CD4-positive, alpha-beta T cell treated with Interleukin-6 at 100 ng/mL for 8 hours (primary cell): ENCODE measurements at regions not wholly inside any gene's neighbourhood (a gene's known extent, or its start where the extent isn't known, plus 50 kb on each side); places are given as distances from the start of the nearest gene placed in this dataset.
A peak's percentile ranks its signal among the peaks of the same experiment; 100 is the strongest.
"Not testable (repeated sequence)": the region's sequence is repeated elsewhere in the genome, so short reads cannot be mapped to it uniquely, and the experiment has no call there.

Experiments used
- DNase-seq: peaks from one replicate; pipeline ENCODE4 v3.0.0-alpha.2; 2020; ENCODE audit warnings: mixed read lengths, low spot score

DNA sequence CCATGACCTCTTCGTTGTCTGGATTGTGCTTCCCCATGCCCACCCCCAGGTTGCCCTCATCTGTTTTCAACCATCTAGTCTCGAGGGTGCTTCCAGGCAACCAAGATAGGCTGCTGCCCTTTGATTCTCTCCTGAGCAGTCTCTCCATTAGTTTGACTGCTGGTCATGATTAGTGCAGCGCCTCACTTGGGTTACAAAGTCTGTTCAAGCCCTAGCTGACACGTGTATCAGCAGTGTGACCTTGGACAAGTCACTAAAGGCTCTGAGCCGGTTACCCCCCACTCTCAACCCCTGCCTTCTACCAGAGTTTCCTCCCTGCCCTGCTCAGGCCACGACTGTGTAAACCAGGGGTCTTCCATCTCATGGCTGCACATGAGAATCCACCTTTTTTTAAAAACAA, 185.3 kb upstream of the PWP1 start:
- DNase-seq: no peak

DNA sequence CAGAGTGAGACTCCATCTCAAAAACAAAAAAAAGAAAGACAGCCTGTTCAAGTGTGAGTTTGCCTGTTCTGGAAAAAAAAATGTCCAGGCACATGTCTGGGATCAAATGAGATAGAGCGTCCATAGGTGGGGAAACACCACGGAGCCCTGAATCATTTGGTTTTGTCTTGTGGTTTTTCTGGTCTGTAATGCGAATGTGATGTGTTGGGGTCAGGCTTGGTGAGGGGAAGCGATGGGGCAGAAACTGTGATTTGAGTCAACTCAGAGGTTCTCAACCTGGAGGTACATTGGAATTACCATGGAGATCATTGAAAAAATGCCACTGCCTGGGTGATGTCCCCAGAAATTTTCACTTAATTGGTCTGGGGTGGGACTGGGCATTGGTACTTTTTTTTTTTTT, 183.9 kb upstream of the PWP1 start:
- DNase-seq: no peak

DNA sequence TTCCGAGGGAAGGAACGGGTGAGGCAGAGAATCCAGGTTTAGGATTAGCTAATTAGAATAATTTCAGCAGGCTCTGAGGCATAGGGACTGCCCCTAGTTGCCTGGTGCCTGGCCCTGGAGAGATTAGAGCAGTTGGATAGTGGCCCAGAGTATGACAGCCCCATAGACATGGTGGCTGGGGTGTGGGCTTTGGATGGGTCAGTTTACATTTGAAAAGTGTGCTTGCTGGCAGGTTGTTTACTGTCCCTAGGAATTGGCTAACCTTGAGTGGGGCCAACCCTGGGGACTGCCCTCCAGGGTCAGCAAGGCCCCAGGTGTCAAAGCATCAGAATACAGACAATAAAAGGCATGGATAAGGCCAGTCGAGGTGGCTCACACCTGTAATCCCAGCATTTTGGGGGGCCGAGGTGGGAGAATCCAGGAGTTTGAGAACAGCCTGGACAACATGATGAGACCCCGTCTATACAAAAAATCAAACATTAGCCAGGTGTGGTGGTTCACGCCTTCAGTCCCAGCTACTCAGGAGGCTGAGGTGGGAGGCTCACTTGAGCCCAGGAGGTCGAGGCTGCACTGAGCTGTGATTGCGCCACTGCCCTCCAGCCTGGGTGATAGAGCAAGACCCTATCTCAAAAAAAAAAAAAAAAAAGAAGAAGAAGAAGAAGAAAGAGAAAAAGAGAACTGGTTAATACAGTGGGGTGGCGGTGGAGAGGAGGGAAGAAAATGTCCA, 182.3 kb upstream of the PWP1 start:
- no peak for DNase-seq

DNA sequence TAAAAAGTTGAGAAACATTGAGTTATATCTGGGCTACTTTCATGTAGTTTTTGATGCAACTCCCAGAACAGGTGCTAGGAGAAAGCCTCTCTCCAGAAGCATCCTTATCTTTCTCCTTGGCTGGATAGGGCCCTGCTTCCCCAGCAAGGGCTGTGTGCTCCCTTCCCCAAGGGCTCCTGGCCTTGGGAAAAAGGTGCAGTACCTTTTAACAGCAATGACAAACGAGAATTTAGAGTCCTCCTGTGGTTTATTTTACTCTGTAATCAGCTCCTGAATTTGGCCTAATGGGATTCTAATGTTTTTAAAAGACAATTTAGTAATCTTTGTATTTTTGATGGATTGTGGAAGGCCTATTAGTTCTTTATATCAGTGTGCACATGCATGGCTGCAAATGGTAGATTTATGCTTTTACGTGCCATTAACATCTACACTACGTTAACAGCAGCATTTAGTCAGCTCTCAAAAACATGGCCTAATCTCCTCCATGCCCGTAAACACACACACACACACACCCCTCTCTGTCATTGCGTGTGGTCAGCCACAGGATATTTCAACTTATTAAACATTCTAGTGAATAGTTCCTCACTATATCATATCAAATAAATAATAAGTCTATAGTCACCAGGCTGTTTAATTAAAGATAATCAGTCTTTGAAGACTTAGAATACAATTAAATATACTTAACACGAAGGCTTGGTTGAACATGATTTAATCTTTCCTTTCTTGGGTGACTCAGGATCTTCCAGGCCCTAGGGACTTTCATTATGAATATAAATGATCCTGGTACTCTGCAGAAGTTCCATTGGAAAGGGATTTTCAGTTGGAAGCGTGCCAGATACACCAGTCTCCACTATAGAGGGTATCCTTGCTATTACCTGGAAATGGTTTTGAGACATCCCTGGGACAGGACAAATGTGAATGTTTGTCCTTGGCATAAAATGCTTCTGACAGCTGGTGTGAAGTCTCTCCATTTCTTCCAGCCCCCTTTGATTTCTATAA, 181.4 kb upstream of the PWP1 start:
- no peak for DNase-seq

DNA sequence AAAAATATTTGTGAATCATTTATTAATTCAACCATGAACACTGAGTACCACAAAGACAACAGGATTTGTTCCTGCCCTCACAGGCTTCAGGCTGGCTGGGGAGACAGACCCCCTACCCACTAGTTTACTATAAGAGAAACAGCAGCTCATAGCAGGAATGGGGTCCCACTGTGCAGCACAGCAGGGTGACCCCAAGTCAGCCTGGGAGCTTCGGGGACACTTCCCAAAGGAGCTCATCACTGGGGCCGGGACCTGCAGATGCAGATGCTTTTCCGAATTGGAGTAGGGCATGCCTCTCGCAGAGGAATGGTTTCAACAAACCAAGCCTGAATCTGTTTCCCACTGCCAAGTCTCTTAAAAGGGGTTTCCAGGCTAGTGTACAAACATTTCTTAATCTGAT, 176.2 kb upstream of the PWP1 start:
- DNase-seq: no peak

DNA sequence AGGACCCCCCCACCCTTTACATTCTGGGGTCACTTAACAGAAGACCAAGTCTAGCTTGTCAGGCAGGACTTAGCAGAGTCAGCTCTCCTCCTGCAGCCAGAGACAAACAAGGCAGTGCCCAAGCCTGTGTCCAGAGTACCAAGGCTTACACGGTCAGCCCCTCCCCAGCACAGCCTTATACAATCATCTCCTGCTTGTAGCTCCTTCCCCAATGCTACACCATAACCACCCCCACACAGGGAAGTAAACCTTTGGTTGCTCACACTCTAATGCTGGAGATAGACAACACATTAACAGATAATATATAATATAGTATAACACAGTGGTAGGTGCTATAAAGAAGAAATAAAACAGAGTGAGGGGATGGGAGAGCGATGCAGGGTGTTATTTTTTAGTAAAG, 175.4 kb upstream of the PWP1 start:
- no peak for DNase-seq

DNA sequence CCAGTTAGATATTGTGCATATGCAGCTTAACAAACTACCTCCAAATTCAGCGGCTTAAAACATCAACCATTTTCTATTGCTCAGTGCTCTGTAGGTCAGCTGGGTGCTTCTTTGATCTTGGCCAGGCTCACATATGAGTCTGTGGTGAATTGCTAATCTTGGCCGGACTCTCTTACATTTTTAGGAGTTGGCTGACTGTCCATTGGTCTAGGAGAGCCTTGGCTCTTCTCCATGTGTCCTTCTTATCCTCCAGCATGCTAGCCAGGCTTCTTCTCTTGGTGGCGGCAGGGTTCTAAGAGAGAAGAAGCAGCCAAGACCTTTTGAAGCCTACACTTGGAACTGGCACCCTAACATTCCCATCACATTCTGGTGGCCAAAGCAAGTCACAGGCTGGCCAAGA, 174.3 kb upstream of the PWP1 start:
- no peak for DNase-seq

DNA sequence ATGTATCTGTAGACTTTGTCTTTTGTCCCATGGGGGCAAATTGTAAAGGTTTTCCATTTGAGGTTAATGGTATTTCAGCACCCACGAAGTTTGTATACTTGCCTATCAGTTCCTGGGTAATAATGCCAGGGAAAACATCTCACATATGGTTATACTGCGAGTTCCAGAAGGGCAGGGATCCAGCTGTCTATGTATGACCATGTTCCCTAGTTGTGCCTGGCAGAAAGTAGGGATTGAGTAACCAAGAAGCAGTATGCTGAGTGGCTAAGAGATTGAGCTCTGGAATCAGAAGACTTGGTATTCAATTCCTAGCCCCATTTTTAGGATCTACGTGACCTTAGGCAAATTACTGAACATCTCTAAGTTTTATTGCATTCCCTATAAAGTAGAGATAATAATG, 173.2 kb upstream of the PWP1 start:
- no peak for DNase-seq

DNA sequence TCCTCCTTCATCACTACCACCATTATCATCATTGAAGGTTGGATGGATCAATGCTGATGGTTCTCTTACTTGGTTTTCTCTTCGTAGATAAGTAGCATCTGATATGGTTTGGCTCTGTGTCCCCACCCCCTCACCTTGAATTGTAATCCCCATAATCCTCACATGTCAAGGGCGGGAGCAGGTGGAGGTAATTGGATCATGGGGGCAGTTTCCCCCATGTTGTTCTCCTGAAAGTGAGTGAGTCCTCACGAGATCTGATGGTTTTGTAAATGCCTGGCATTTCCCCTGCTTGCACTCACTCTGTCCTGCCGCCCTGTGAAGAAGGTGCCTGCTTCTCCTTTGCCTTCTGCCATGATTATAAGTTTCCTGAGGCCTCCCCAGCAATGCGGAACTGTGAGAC, 172.4 kb upstream of the PWP1 start:
- no peak for DNase-seq

DNA sequence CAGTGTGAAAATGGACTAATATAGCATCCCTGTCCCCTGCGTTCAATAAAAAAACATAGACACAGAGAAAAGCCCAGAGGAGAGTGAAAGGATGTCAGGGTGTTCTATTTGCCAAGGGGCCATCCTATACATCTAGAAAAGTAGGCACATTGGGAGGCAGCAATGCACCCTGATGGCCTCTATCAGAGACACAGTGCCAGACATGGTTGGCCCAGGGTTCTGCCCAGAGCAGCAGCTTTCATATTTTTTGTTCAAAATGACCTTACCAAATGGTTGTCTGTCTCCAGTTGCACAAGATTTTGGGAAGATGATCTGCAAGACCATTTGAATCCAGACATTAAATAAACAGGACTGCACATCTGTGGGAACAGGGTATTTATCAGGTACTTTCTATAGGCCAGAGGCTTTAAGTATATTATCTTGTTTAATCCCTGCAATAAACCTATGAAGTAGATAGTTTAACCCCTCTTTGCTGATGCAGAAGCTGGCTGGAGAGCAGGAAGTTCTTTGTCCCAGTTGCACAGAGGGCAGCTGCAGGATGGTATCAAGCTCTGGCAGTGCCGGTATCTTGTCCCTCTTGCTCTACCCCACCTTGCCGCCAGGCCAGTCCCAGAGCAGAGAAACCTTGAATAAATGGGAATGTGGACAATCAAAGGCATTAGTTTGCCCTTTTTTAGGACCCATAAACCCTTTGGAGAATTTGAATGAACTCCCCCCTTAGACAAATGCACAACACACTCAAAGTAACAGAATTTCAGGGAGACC, 171.8 kb upstream of the PWP1 start:
- DNase-seq: no peak

DNA sequence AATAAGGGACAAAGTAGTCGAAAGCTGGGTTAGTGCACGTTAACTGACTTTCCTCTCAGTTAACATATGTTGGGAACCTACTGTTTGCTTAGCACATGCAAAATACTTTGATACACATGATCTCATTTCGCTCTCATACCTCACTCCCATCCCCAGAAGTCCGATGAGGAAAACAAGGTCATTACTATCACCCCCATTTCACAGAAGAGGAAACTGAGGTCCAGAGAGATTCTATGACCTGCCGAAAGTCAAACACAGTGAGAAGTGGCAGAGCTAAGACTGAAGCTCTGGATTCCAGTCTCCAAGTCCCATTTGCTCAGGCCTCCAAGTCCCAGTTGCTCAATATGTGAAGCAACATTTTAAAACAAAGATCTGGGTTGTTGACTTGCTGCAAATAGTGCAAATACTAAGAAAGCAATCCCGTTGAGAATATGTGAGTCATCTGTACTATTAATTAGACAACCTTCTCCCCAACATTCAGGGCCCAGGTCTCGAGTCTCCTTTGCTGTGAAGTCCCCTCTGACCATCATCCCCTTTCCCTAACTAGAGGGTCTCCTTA, 170.6 kb upstream of the PWP1 start:
- no peak for DNase-seq

DNA sequence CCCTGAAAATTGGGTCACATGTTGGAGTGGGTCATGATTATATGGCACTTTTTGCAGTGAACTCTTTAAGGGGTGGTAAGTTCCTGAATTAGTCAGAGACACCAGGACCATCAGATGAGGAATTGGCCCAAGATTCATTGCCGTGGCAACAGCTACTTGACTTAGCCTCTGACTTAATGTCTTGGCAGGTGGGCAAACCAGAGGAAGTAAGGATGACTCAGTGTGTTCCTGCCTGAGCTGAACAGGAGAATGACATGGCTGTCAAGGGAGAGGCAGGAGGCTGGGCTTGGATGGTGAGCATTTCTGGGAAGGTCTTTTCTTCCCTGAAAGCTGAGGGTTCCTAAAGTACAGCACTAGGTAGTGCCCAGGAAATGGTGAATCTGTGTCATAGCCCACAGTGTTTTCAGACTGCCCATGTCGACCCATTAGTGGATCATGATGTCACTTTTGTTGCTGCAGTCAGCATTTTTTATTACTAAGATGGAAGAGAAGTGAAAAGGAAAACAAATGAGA, 170.1 kb upstream of the PWP1 start:
- peak; percentile 11 for DNase-seq

DNA sequence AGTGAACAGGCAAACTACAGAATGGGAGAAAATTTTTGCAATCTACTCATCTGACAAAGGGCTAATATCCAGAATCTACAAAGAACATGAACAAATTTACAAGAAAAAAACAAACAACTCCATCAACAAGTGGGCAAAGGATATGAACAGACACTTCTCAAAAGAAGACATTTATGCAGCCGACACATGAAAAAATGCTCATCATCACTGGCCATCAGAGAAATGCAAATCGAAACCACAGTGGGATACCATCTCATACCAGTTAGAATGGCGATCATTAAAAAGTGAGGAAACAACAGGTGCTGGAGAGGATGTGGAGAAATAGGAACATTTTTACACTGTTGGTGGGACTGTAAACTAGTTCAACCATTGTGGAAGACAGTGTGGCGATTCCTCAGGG, 167.8 kb upstream of the PWP1 start:
- DNase-seq: not testable (repeated sequence)

DNA sequence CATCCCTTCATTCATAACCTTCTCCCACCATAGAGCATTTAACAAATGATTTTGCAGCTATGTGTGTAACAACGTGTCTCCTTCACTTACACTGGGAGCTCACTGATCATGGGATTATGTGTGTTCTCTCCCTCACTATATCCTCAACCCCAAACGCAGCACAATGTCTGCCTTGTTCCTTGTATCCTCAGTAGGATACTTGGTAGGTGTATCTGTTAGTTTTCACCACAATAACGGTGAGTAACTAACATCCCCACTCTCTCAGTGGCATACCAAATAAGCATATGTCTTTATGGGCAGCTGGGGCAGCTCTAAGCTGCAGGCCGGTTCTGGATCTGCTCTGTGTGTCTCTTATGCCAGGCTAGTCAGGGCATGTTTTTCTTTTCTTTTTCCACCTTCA, 166.7 kb upstream of the PWP1 start:
- no peak for DNase-seq

DNA sequence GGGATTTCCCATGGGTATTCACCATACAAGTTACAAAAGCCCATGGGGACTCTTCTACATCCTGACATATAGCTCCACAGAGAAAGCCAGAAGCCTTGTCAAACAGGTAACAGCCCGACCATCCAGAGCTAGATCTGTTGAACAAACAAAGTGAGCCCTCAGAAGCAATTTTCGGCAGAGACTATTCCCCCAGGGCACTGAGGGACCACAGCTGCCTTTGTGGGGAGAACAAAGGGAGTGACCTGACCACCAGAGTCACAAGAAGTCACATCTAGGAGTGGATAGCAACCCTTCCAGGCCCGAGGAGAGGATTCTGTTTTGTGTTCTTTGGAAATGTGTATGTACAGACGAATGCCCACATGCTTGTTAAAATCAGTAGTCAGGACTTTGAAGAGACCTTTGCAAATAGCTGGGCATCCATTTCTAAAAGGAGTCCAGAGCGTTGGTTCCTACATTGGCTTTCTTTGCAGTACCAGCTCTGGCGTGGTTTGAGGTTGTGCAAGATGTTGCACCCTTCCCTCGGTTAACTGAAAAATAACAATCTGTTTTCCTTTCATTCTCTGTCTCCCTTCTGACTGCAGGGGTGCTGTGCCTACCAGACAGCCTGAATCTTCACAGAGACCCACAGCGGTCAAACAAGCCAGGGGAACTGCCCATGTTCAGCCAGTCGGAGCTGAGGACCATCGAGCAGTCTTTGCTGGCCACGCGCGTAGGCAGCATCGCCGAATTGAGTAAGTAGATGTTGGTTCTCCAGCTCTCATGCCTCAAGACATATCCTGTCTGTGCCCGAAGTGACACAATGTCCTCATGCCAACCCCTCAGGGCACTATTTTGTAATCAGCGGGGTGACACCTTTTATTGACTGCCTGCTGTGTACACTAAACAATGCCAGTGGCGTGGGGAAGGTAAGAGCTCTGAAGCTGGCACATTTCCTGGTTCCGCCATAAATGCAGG, 165.4 kb upstream of the PWP1 start:
- DNase-seq: no peak

DNA sequence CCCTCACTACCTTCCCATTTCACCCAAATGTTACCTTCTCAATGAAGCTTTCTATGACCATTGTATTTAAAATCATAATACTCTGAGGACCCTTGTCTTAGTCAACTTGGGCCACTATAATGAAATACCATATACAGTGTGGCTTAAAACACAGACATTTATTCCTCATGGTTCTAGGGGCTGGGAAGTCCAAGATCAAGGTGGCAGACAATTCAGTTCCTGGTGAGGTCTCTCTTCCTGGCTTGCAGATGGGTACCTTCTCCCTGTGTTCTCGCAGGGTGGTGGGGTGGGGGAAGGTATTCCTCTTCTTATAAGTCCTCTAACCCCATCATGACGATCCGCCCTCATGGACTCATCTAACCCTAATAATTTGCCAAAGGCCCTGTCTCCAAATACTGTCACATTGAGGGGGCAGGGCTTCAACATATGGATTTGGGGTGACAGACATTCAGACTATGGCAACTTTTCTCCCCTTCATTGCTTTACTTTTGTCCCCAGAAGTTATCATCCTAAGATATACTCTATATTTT, 163.7 kb upstream of the PWP1 start:
- no peak for DNase-seq

DNA sequence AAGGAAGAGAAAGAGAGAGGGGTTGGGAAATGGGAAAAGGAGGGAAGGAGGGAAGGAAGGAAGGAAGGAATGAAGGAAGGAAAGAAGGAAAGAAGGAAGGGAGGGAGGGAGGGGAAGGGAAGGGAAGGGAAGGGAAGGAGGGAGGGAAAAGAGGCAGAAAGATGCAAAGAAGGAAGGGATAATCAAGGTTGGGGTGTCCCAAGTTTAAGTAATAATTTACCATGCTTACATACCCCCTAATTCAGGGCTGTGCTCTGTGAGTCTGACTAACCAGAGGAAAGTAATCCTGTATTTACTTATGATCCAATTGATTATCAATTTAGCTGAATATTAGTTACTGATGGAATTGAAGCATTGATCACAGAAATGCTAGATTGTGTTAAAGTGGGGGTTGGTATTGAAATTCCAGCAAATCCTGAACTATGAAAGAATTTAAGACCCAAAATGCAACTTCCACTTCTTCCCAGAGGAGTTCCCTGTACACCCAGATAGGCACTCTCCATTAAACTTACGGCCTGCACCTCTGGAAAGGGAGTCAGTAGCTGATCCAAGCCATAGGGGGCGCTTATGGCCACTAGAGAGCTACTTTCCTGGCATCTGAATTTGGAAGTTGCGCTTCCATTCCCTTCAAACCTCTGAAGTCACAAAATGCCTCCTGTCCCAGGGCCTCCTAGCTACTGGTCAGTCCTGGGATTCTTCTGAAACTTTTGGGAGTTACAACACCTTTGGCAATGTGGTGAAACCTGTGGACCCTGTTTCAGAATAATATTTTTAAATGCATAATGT, 162.7 kb upstream of the PWP1 start:
- no peak for DNase-seq

DNA sequence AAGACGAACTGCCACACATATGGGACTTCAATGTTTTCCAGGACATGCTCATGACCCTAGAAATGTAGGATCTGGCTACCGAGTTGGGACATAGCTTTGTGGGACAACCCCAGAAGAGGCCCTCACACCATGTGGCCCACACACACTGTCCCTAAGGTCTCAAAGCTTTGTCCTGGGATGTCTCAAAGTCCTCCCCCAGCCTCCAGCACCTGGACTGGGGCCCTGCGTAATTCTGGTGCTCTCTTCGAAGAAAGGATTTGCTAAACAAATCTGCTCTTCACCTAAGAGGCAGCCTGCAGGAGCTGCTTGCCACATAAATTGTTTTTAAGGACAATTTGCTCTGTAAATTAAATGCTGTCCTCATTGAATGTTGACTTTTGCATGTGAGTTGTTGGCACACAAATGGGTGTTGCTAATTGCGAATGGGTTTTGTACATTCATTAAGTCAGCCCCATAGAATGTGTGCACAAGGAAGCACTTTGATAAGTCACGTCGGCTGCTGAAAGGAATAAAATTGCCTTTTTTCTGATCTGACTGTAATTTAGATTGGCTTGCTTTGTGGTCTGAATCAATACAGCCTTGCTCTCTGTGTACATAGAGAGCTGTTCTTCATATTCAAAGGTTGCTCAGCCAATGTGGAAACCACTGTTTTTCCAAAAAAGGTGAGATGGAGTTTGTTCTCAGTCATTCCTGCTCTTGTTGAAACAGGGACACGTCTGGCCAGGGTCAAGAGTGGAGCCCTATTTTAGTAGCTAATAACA, 161.6 kb upstream of the PWP1 start:
- no peak for DNase-seq
